ENCODE measurements at regions not wholly inside any gene's neighbourhood (a gene's known extent, or its start where the extent isn't known, plus 50 kb on each side); places are given as distances from the start of the nearest gene placed in this dataset.

GRCh38 chr3:135864060-135864459 is 101.5 kb upstream of the PPP2R3A start:
- DNase-seq (ENCODE audit: low read depth, low spot score): no peak

DNA sequence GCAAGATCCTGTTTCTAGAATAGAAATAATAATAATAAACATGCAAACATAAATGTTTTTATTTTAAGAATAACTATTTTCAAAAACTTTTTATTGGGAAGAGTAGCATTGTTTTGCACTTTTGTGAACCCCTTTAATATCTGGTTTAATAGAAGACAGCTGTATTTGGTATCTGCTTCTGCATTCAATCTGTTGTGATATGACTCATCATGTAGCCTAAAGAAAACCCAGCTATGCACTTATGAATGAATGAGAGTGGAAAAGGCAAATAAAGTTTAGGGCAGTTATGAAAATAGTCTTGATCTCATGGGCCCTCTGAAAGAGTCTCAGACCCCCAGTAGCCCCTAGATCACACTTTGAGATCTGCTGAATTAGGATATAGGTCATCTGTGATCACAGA is 100.4 kb upstream of the PPP2R3A start:
- no peak for DNase-seq (ENCODE audit: low read depth, low spot score)

GRCh38 chr3:135865553-135865952 is 100.0 kb upstream of the PPP2R3A start:
- DNase-seq (ENCODE audit: low read depth, low spot score): no peak

- DNase-seq (ENCODE audit: low read depth, low spot score): no peak
These were observed 97.6 kb upstream of the PPP2R3A start for GRCh38 chr3:135867911-135868310.

GRCh38 chr3:135868801-135869200 is 96.7 kb upstream of the PPP2R3A start:
- no peak for DNase-seq (ENCODE audit: low read depth, low spot score)

- no peak for DNase-seq (ENCODE audit: low read depth, low spot score)
These were observed 96.0 kb upstream of the PPP2R3A start for GRCh38 chr3:135869439-135870105.

- DNase-seq (ENCODE audit: low read depth, low spot score): no peak
These were observed 94.2 kb upstream of the PPP2R3A start for GRCh38 chr3:135871311-135871710.

GRCh38 chr3:135874035-135874434 is 91.5 kb upstream of the PPP2R3A start:
- no peak for DNase-seq (ENCODE audit: low read depth, low spot score)

GRCh38 chr3:135878501-135878900 is 87.0 kb upstream of the PPP2R3A start:
- DNase-seq (ENCODE audit: low read depth, low spot score): no peak

DNA sequence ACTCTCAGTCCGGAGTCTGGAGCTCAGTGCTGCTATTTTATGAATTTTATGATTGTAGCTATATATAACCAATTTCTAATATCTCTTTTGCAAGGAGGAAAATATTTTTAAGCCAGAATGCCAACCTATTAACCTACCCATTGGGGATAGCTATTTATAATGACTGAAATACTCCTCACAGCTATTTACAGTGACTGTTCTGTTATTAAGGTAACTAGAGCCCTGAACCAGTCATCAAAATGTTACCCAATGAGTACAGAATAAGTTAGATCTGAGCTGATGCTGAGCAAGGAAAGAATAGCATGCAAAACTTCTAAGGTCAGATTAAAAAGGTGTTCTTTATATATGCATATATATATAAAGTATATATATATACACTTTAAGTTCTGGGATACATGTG is 79.6 kb upstream of the PPP2R3A start:
- no peak for DNase-seq (ENCODE audit: low read depth, low spot score)

- no peak for DNase-seq (ENCODE audit: low read depth, low spot score)
These were observed 78.3 kb upstream of the PPP2R3A start for GRCh38 chr3:135887220-135887619.

DNA sequence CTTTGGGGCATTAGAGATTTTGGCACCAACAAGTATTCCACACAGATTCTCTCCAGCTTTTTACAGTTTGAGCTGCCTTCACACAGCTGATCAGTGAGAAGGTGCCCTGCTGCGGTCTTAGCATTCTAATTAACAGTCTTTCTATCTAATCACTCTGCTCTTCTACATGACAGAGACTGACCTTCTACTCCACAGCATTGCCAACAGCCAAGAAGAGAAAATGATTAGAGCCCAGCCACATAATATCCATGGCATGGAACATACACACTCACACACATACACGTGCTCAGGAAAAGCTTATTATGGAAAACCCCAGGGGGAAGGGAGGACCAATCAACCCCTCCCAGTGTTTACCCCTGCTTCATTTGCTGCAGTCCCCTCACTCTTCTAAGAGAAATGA is 76.1 kb upstream of the PPP2R3A start:
- DNase-seq (ENCODE audit: low read depth, low spot score): no peak

GRCh38 chr3:135891121-135891520 is 74.4 kb upstream of the PPP2R3A start:
- no peak for DNase-seq (ENCODE audit: low read depth, low spot score)

DNA sequence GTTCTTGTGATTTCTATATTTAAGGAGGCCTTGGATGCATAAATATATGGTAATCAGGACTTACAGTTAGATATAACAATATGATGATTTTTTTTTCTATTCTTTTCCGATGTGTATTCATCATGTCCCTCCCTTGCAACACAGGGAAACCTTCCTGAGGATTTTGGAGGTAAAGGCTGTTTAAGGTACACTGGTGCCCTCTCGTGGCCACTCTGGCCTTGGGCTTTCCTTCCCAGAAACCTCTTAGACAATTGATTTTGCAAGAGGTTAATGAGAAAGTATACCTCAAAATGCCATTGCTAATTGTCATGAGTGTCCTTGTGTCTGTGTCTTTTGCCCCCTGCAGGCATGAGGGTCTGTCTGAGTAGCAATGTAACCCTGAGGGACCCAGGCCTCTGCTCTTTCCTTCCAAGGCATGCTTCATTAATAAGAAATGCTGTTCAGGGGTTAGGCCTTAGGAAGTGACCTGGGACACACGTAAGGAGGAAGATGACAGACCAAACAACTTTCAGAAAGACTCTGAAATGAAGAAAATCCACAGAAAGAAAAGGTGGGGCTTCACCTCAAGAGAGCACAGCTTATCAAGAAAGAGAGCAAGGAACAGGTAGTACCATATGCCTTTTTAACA is 70.3 kb upstream of the PPP2R3A start:
- peak; percentile 49 for DNase-seq (ENCODE audit: low read depth, low spot score)

DNA sequence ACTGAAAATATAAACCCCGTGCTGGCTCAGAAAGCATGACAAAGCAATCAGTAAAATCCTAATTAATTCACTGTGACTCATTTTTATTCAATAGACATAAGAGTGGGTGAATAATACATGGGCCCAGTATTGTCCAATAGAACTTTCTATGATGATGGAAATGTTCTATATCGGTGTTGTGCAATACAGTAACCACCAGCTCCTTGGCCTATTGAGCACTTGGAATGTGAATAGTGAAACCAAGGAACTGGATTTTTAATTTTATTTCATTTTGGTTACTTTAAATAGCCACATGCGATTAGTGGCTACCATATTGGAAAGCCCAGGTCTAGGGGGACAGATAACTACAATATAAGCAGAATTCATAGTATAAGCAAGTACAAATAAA is 69.8 kb upstream of the PPP2R3A start:
- no peak for DNase-seq (ENCODE audit: low read depth, low spot score)

DNA sequence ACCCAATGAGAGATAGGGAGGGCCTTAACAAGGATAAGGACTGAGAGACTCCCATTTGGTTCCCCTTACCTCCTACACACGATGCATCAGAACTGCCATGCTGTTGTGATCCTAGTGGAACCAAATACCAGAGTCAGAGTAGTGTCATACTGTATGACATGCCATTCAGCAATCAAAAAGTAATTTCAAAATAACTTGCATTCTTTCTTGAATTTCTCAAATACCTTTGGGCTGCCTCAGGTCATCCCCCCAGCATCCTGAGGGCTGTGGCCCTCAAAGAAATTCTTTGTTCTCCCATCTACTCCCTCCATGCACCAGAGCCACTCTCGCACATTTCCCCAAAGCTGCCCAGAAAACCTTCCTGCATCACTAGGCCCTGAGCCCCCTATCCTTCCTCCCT is 68.9 kb upstream of the PPP2R3A start:
- no peak for DNase-seq (ENCODE audit: low read depth, low spot score)

GRCh38 chr3:135897715-135898114 is 67.8 kb upstream of the PPP2R3A start:
- no peak for DNase-seq (ENCODE audit: low read depth, low spot score)

DNA sequence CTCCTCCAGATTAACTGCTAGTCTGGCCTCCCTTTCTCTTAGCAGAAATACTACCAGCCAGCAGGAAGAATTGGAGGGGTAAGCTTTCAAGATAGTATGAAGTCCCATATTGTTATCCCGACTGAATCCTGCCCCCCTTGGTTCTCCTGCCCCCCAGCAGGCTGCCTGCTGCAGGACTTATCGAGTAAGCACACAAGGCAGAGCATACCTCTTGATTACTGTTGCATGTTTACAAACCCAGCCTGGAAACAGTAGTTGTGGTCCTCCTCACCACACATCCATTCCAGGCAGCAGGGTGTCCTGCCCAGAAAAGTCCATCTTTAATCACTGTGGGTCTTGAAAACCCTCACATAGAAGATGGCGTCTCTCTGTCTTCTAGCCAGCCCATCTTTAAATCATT is 66.8 kb upstream of the PPP2R3A start:
- no peak for DNase-seq (ENCODE audit: low read depth, low spot score)

DNA sequence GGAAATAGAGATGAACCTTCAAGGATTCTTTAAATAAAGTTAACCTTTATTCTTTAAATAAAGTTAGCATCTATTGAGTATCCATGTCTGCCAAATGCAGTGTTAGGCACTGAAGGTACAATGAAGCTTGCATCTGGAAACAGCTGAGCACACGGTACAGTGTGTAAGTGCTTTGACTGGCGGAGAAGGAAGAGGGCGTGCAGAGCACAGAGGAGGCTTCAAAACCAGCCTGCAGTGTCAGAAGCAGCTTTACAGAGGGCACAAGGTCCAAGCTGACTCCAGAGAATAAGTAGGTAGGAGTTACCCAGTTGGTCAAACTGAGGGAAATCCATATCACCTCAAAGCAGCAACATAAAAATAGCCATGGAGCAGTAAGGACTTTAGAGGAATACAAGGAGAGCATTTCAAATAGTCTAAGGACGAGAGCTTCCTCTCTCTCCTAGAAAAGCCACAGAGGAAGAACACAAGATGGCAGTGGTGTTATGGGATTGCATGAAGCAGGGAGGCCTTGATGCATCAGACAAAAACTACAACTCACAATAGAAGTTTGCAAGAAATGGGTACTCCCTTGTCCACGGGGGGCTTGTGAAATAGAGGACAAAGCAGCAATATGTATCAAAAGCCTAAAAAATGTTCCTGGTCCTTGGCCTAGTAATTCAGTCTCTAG is 60.3 kb upstream of the PPP2R3A start:
- no peak for DNase-seq (ENCODE audit: low read depth, low spot score)

GRCh38 chr3:135907422-135908165 is 57.9 kb upstream of the PPP2R3A start:
- DNase-seq (ENCODE audit: low read depth, low spot score): no peak

DNA sequence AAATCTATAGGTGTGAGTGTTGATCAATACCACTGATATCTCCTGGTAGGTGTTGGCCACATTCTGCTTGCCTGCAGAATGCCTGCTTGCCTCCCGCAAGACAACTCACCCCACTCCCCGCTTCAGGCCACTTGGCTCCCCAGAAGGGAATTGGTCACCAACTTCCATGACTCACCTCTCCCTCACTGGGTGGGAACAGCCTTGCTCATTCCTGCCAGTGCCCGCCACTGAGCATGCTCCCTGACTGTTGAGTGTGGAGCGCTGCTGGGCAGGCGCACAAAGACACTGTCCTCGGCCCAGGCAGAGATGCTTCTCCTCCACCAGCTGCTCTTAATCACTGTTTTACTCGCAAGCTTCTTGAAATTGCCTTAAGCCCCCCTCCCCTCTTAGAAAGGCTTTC is 57.3 kb upstream of the PPP2R3A start:
- no peak for DNase-seq (ENCODE audit: low read depth, low spot score)

- DNase-seq (ENCODE audit: low read depth, low spot score): no peak
These were observed 56.8 kb upstream of the PPP2R3A start for GRCh38 chr3:135908737-135909136.

- no peak for DNase-seq (ENCODE audit: low read depth, low spot score)
These were observed 54.4 kb upstream of the PPP2R3A start for GRCh38 chr3:135911110-135911509.
